ENCODE measurements at regions not wholly inside any gene's neighbourhood (a gene's known extent, or its start where the extent isn't known, plus 50 kb on each side); places are given as distances from the start of the nearest gene placed in this dataset.

DNA sequence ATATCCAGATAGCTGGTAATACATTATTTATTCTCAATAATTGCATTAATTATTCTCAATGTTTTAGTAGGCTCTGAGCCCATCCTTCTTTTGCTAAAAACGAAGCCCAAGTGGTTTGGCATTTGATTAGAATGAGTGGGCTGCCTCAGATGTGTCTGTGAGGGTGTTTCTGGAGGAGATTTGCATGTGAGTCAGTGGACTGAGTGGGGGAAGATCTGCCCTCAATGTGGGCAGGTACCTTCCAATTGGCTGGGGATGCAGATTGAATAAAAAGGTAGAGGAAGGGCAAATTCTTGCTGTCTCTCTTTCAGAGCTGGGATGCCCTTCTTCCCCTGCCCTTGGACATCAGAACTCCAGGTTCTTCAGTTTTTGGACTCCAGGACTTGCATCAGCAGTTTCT is 290.6 kb upstream of the SMIM30 start:
- Histone ChIP-seq H3K27ac (no peak overlapping the region), H3K36me3 (replicated peaks; ENCODE audit: insufficient read depth, low read depth) (no peaks in the 10 kb centered on the region), H3K4me3 (no peak overlapping the region), H4K20me1 (ENCODE audit: insufficient read depth, poor library complexity, severe bottlenecking) (no peaks in the 10 kb centered on the region), H3K9me2 (replicated peaks; ENCODE audit: insufficient read depth) (no peaks in the 10 kb centered on the region), H3K27me3 (no peaks in the 10 kb centered on the region), H3K4me2 (no peak overlapping the region), H3K4me1 (ENCODE audit: insufficient read depth) (no peaks in the 10 kb centered on the region), H2AFZ (no peak overlapping the region), H3K79me2 (no peaks in the 10 kb centered on the region), H3K9me3 (ENCODE audit: low read depth) (no peaks in the 10 kb centered on the region)
- no peak for TF ChIP-seq EZH2phosphoT487 (IDR thresholded peaks at IDR 0.05; ENCODE audit: low read depth, severe bottlenecking, unreplicated experiment)
- TF ChIP-seq EZH2 (IDR thresholded peaks at IDR 0.05; ENCODE audit: borderline replicate concordance), result no peak
- TF ChIP-seq, protein P1, sequence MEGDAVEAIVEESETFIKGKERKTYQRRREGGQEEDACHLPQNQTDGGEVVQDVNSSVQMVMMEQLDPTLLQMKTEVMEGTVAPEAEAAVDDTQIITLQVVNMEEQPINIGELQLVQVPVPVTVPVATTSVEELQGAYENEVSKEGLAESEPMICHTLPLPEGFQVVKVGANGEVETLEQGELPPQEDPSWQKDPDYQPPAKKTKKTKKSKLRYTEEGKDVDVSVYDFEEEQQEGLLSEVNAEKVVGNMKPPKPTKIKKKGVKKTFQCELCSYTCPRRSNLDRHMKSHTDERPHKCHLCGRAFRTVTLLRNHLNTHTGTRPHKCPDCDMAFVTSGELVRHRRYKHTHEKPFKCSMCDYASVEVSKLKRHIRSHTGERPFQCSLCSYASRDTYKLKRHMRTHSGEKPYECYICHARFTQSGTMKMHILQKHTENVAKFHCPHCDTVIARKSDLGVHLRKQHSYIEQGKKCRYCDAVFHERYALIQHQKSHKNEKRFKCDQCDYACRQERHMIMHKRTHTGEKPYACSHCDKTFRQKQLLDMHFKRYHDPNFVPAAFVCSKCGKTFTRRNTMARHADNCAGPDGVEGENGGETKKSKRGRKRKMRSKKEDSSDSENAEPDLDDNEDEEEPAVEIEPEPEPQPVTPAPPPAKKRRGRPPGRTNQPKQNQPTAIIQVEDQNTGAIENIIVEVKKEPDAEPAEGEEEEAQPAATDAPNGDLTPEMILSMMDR (IDR thresholded peaks at IDR 0.05; ENCODE audit: poor library complexity), result no peak
- WGBS (ENCODE audit: low lambda C conversion rate, missing lambda C conversion rate), result 77% methylated on average over 1 of the region's 1 CpG
- no peak for DNase-seq (ENCODE audit: low spot score)

DNA sequence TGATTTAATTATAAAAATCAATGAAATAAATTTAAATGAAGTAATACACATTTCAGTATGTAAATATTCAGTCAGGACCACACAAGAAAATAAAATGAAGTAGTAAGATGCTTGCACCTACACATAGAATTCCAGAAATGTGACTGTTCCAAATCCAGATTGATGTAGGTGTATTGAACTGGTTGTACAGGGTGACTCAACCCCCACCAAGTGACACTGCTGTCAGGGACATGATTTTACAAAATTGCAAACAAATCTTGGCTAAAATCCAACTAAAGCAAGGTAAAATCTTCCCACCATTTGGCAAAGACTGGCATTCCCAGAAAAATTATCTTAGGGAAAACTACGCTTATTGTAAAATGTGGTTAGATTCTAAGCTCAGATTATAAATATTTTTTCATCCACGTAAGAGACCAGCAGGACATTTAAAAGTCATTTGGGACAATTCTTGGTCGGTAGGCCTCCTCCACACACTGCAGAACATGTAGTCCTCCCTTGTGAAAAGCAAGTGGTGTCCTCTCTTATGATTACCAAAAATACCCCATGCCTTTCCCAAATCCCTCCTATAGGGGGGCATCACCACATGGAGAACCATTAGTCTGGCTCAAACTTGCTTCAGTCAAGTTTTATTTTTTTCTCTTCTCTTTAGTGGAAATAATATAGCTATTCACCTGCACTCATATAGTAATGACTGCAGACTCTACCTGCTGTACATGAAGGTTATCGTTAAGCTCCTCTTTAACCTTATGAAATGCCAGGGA is 287.1 kb upstream of the SMIM30 start:
- H3K27ac ChIP-seq, result no peak overlapping the region
- H3K27me3 ChIP-seq, result no peaks in the 10 kb centered on the region
- H3K36me3 ChIP-seq (replicated peaks; ENCODE audit: insufficient read depth, low read depth), result no peaks in the 10 kb centered on the region
- no peak overlapping the region for H3K4me2 ChIP-seq
- H3K79me2 ChIP-seq, result no peaks in the 10 kb centered on the region
- no peaks in the 10 kb centered on the region for H3K9me2 ChIP-seq (replicated peaks; ENCODE audit: insufficient read depth)
- TF ChIP-seq, protein P1 (IDR thresholded peaks at IDR 0.05; ENCODE audit: poor library complexity), result no peak
- 91% methylated on average over 4 of the region's 4 CpGs for WGBS (ENCODE audit: low lambda C conversion rate, missing lambda C conversion rate)
- no peaks in the 10 kb centered on the region for H3K9me3 ChIP-seq (ENCODE audit: low read depth)
- H2AFZ ChIP-seq, result no peak overlapping the region
- H4K20me1 ChIP-seq (ENCODE audit: insufficient read depth, poor library complexity, severe bottlenecking), result no peaks in the 10 kb centered on the region
- no peak overlapping the region for H3K4me3 ChIP-seq
- H3K4me1 ChIP-seq (ENCODE audit: insufficient read depth), result no peaks in the 10 kb centered on the region
- no peak for DNase-seq (ENCODE audit: low spot score)

DNA sequence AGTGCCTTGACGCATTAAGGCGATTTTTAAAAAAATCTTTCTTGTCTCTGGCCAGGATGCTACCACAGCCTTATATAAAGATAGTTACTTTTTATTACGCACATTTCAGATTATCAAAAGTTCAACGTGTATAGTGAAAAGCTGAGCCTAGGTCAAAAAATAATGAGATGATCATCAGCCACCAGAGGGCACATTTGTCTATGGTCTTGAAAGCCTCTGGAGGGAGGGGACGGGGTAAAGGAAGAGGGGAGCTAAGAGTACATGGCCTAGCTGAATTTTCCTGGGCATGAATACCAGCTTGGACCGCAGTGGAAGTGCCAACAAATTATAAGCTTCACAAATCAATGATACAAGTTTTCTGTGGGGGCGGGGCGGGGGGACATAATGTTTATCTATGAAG is 285.9 kb upstream of the SMIM30 start:
- Histone ChIP-seq H3K4me3 (no peak overlapping the region), H3K4me1 (ENCODE audit: insufficient read depth) (no peaks in the 10 kb centered on the region), H2AFZ (no peak overlapping the region), H3K9me2 (replicated peaks; ENCODE audit: insufficient read depth) (no peaks in the 10 kb centered on the region), H3K36me3 (replicated peaks; ENCODE audit: insufficient read depth, low read depth) (no peaks in the 10 kb centered on the region), H4K20me1 (ENCODE audit: insufficient read depth, poor library complexity, severe bottlenecking) (no peaks in the 10 kb centered on the region), H3K4me2 (no peak overlapping the region), H3K27ac (no peak overlapping the region), H3K79me2 (no peaks in the 10 kb centered on the region), H3K27me3 (no peaks in the 10 kb centered on the region), H3K9me3 (ENCODE audit: low read depth) (no peaks in the 10 kb centered on the region)
- WGBS (ENCODE audit: low lambda C conversion rate, missing lambda C conversion rate), result 51% methylated on average over 8 of the region's 8 CpGs
- DNase-seq (ENCODE audit: low spot score), result no peak
- no peak for TF ChIP-seq EZH2 (IDR thresholded peaks at IDR 0.05; ENCODE audit: borderline replicate concordance)
- no peak for TF ChIP-seq EZH2phosphoT487 (IDR thresholded peaks at IDR 0.05; ENCODE audit: low read depth, severe bottlenecking, unreplicated experiment)
- TF ChIP-seq, protein P1 (IDR thresholded peaks at IDR 0.05; ENCODE audit: poor library complexity), result no peak

DNA sequence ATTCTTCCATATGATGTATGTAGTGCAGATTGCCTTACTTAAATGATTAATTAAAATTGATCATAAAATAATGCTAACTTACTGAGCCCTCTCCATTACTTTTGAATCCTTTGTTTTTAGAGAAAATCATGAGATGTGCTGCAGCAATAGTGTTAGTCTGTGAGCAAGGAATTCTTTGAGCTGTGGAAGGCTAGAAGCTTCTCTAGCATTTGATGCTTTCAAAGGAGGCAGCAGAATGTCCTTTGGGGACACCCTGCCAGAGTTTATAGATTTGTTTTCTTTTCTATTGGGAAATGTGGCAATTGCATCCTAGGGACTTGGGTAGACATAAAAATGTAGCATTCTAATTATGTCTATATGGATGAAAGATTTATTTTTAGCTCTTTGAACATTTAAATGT is 284.1 kb upstream of the SMIM30 start:
- no peaks in the 10 kb centered on the region for H3K27me3 ChIP-seq
- H3K4me3 ChIP-seq, result no peak overlapping the region
- DNase-seq (ENCODE audit: low spot score), result no peak
- no peak overlapping the region for H2AFZ ChIP-seq
- H3K36me3 ChIP-seq (replicated peaks; ENCODE audit: insufficient read depth, low read depth), result no peaks in the 10 kb centered on the region
- no peaks in the 10 kb centered on the region for H3K4me1 ChIP-seq (ENCODE audit: insufficient read depth)
- H3K9me2 ChIP-seq (replicated peaks; ENCODE audit: insufficient read depth), result no peaks in the 10 kb centered on the region
- no peaks in the 10 kb centered on the region for H4K20me1 ChIP-seq (ENCODE audit: insufficient read depth, poor library complexity, severe bottlenecking)
- no peak for TF ChIP-seq EZH2 (IDR thresholded peaks at IDR 0.05; ENCODE audit: borderline replicate concordance)
- TF ChIP-seq EZH2phosphoT487 (IDR thresholded peaks at IDR 0.05; ENCODE audit: low read depth, severe bottlenecking, unreplicated experiment), result no peak
- TF ChIP-seq, protein P1 (IDR thresholded peaks at IDR 0.05; ENCODE audit: poor library complexity), result no peak
- no peaks in the 10 kb centered on the region for H3K79me2 ChIP-seq
- H3K27ac ChIP-seq, result no peak overlapping the region
- no peaks in the 10 kb centered on the region for H3K9me3 ChIP-seq (ENCODE audit: low read depth)
- H3K4me2 ChIP-seq, result no peak overlapping the region
